GM21526 (cell line): ENCODE measurements at regions not wholly inside any gene's neighbourhood (a gene's known extent, or its start where the extent isn't known, plus 50 kb on each side); places are given as distances from the start of the nearest gene placed in this dataset.
"Not testable (repeated sequence)": the region's sequence is repeated elsewhere in the genome, so short reads cannot be mapped to it uniquely, and the experiment has no call there.

Experiments
- ATAC-seq: cut with Tn5 transposase; IDR thresholded peaks from one replicate; pipeline ENCODE4 v1.9.1; 2021; ENCODE audit warnings: moderate library complexity; ENCODE audit not compliant: unreplicated experiment, low FRiP score

GRCh38 chr7:108920490-108920889 lies 350.8 kb downstream of the DNAJB9 start:
- ATAC-seq = no peak

- ATAC-seq = not testable (repeated sequence)
Observed at GRCh38 chr7:108943048-108943447, 373.4 kb downstream of the DNAJB9 start.

GRCh38 chr7:108947526-108947925 lies 377.9 kb downstream of the DNAJB9 start:
- no peak for ATAC-seq

- ATAC-seq = no peak
Observed at GRCh38 chr7:108972004-108972403, 402.3 kb downstream of the DNAJB9 start.

GRCh38 chr7:108973075-108973474 lies 403.4 kb downstream of the DNAJB9 start:
- ATAC-seq = no peak

- no peak for ATAC-seq
Observed at GRCh38 chr7:108974641-108975040, 405.0 kb downstream of the DNAJB9 start.

- no peak for ATAC-seq
Observed at GRCh38 chr7:108985037-108985436, 415.4 kb downstream of the DNAJB9 start.

GRCh38 chr7:108989319-108989718 lies 419.6 kb downstream of the DNAJB9 start:
- no peak for ATAC-seq

GRCh38 chr7:108997480-108997879 lies 427.8 kb downstream of the DNAJB9 start:
- no peak for ATAC-seq

- no peak for ATAC-seq
Observed at GRCh38 chr7:109003742-109004141, 434.1 kb downstream of the DNAJB9 start.

- ATAC-seq = no peak
Observed at GRCh38 chr7:109009636-109010035, 440.0 kb downstream of the DNAJB9 start.

GRCh38 chr7:109020251-109020650 lies 450.6 kb downstream of the DNAJB9 start:
- ATAC-seq = no peak

- no peak for ATAC-seq
Observed at GRCh38 chr7:109021390-109021789, 451.7 kb downstream of the DNAJB9 start.

GRCh38 chr7:109029866-109030265 lies 460.2 kb downstream of the DNAJB9 start:
- no peak for ATAC-seq

- no peak for ATAC-seq
Observed at GRCh38 chr7:109044691-109045090, 475.0 kb downstream of the DNAJB9 start.

- ATAC-seq = no peak
Observed at GRCh38 chr7:109049366-109049765, 479.7 kb downstream of the DNAJB9 start.

GRCh38 chr7:109059089-109059488 lies 489.4 kb downstream of the DNAJB9 start:
- no peak for ATAC-seq

- no peak for ATAC-seq
Observed at GRCh38 chr7:109062798-109063197, 493.1 kb downstream of the DNAJB9 start.

GRCh38 chr7:109073543-109073942 lies 503.9 kb downstream of the DNAJB9 start:
- ATAC-seq = no peak

GRCh38 chr7:109076396-109076972 lies 506.8 kb downstream of the DNAJB9 start:
- ATAC-seq = no peak

GRCh38 chr7:109091042-109091441 lies 521.4 kb downstream of the DNAJB9 start:
- no peak for ATAC-seq

GRCh38 chr7:109092268-109092667 lies 522.6 kb downstream of the DNAJB9 start:
- ATAC-seq = no peak

- no peak for ATAC-seq
Observed at GRCh38 chr7:109101332-109101731, 531.7 kb downstream of the DNAJB9 start.
